ENCODE measurements at regions not wholly inside any gene's neighbourhood (a gene's known extent, or its start where the extent isn't known, plus 50 kb on each side); places are given as distances from the start of the nearest gene placed in this dataset.

DNA sequence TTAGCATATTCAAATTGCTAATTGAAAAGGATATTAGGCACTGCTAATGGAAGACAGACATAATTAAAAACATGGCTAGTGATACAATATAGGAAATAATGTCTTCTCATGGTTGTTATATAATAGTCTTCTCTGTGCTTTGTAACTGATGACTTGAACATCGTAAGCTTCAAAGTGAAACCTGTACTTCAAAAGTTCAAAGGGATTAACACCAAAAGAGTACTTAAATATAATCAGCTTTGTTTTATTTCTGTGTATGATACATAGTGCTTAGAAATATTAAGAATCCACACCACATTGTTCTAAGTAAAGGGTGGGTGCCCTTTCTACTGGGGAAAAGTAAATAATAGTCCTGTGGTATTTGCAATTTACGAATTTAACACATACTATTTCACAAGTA, 75.4 kb upstream of the ITGA1 start:
- DNase-seq, result no peak
- Mint-ChIP-seq H3K9me3 (no peaks in the 10 kb centered on the region), H3K36me3 (ENCODE audit: low read depth) (peaks cover 7% of the 10 kb centered on the region; the same call in 1 of the 2 replicates), H3K4me3 (no peak overlapping the region), H3K27me3 (ENCODE audit: insufficient read depth) (peaks cover 1% of the 10 kb centered on the region; the same call in 1 of the 2 replicates), H3K4me1 (ENCODE audit: low read depth) (peaks cover 38% of the 10 kb centered on the region), H3K27ac (no peak overlapping the region)
- TF ChIP-seq, protein P1, sequence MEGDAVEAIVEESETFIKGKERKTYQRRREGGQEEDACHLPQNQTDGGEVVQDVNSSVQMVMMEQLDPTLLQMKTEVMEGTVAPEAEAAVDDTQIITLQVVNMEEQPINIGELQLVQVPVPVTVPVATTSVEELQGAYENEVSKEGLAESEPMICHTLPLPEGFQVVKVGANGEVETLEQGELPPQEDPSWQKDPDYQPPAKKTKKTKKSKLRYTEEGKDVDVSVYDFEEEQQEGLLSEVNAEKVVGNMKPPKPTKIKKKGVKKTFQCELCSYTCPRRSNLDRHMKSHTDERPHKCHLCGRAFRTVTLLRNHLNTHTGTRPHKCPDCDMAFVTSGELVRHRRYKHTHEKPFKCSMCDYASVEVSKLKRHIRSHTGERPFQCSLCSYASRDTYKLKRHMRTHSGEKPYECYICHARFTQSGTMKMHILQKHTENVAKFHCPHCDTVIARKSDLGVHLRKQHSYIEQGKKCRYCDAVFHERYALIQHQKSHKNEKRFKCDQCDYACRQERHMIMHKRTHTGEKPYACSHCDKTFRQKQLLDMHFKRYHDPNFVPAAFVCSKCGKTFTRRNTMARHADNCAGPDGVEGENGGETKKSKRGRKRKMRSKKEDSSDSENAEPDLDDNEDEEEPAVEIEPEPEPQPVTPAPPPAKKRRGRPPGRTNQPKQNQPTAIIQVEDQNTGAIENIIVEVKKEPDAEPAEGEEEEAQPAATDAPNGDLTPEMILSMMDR (IDR thresholded peaks at IDR 0.05), result no peak

DNA sequence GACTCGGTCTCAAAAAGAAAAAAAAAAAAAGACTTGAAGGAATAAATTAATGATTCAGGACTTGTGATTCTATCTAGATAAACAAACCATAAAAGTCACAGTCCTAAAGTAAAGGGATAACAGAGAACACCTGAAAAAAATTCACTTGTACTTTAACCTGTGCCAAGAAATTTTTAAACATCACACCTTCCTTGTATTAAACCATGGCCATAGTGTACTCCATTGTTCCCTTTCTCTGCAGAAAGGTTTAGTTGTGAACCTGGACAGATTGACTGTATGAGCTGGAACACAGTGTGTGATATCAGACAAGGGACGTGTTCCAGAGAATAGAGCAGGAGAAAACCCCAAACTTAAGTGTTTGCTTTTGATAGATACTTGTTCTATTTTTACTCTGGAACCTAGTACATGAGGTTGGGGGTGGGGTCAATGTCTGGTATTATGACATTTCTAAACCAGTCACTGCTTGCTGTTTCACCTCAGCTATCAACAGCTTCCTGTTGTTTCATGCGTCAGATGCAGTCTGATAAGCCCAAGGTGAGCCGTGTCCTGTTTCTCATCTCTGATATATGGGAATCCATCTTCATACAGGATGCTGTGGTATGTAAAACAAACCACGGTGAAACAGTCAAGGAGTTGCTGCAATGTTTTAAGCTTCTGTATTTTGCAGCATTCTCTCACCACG, 62.5 kb upstream of the ITGA1 start:
- Mint-ChIP-seq H3K27me3 (ENCODE audit: insufficient read depth) (no peaks in the 10 kb centered on the region; the same call in 1 of the 2 replicates), H3K4me3 (no peak overlapping the region), H3K27ac (no peak overlapping the region), H3K36me3 (ENCODE audit: low read depth) (peaks cover 3% of the 10 kb centered on the region; the same call in 1 of the 2 replicates), H3K4me1 (ENCODE audit: low read depth) (peaks cover 35% of the 10 kb centered on the region), H3K9me3 (peaks cover 1% of the 10 kb centered on the region; the same call in 1 of the 2 replicates)
- DNase-seq, result no peak
- TF ChIP-seq, protein P1 (IDR thresholded peaks at IDR 0.05), result no peak

DNA sequence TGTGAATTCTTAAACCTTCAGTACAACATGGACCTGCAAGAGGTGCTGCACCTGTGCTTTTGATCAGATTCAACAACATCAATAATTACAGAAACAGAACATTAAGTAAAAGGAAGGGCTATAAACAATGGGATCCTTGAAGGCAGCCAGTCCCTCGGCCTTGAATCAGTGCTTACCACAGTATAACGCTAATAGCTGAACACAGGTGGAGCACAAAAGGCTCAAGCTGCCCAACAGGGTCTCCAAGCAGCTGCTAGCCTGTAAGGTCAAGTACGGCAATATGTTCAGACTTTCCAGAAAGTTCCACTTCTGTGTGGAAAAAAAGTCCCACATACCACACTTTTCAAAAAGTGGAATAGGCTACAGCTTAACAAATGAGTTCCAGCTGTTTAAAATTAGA, 61.9 kb upstream of the ITGA1 start:
- Mint-ChIP-seq H3K27ac (no peak overlapping the region), H3K27me3 (ENCODE audit: insufficient read depth) (no peaks in the 10 kb centered on the region), H3K4me1 (ENCODE audit: low read depth) (peaks cover 35% of the 10 kb centered on the region), H3K4me3 (no peak overlapping the region), H3K9me3 (peaks cover 4% of the 10 kb centered on the region; the same call in 1 of the 2 replicates), H3K36me3 (ENCODE audit: low read depth) (peaks cover 7% of the 10 kb centered on the region; the same call in 1 of the 2 replicates)
- TF ChIP-seq, protein P1 (IDR thresholded peaks at IDR 0.05), result no peak
- DNase-seq, result no peak

DNA sequence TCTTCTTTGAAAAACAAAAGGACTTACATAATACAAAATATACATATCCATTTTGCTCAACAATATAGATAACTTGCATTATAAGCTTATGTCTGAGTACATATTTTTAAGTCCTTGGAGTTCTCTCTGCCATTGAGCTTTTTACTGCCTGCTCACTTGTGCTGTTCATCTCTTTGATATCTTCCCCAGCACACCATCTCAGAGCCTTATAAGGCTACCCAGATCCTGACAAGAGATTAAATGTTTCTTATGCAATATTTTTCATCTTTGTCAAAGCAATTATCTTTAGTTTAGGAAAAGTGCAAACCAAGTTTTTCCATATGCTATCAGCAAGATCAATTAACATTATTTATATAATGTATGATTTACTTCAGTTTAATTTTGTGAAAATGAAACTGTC, 60.7 kb upstream of the ITGA1 start:
- no peak overlapping the region for H3K27ac Mint-ChIP-seq
- H3K4me3 Mint-ChIP-seq, result peak overlapping the region; percentile 11; the same call in 1 of the 2 replicates
- H3K9me3 Mint-ChIP-seq, result peaks cover 4% of the 10 kb centered on the region; the same call in 1 of the 2 replicates
- peaks cover 35% of the 10 kb centered on the region for H3K4me1 Mint-ChIP-seq (ENCODE audit: low read depth)
- DNase-seq, result no peak
- TF ChIP-seq, protein P1 (IDR thresholded peaks at IDR 0.05), result no peak
- H3K36me3 Mint-ChIP-seq (ENCODE audit: low read depth), result peaks cover 7% of the 10 kb centered on the region; the same call in 1 of the 2 replicates
- H3K27me3 Mint-ChIP-seq (ENCODE audit: insufficient read depth), result no peaks in the 10 kb centered on the region

DNA sequence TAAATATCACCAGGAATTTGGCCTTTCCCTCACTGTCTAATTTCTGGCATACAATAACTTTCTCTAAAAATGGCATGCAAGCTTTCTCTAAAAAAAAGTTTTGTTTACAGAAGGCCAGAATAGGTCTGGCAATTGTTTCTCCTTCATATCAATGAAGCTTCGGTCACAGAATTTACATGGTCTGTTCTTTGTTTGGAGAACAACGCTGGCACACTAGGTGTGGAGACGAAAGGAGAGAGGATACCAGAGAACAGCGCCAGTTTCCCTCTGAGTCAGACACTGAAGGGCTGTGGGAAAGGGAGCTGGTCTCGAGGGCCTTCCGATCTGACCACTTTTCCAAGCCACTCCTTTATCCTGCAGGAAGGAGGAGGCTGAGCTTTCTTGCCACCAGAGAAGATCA, 60.1 kb upstream of the ITGA1 start:
- DNase-seq, result peak; percentile 61
- TF ChIP-seq, protein P1 (IDR thresholded peaks at IDR 0.05), result no peak
- Mint-ChIP-seq H3K9me3 (peaks cover 4% of the 10 kb centered on the region; the same call in 1 of the 2 replicates), H3K27me3 (ENCODE audit: insufficient read depth) (no peaks in the 10 kb centered on the region), H3K4me3 (peak overlapping the region; percentile 78), H3K27ac (peak overlapping the region; percentile 76), H3K4me1 (ENCODE audit: low read depth) (peaks cover 35% of the 10 kb centered on the region), H3K36me3 (ENCODE audit: low read depth) (peaks cover 7% of the 10 kb centered on the region; the same call in 1 of the 2 replicates)
